KBM-7 (cell line): ENCODE measurements at regions not wholly inside any gene's neighbourhood (a gene's known extent, or its start where the extent isn't known, plus 50 kb on each side); places are given as distances from the start of the nearest gene placed in this dataset.
"Not testable (repeated sequence)": the region's sequence is repeated elsewhere in the genome, so short reads cannot be mapped to it uniquely, and the experiment has no call there.

ENCODE experiments used
- DNase-seq: peaks from one replicate; pipeline ENCODE4 v3.0.0-alpha.2; 2015
- in situ Hi-C: fragments of 300-500 bp; cut with MboI; formaldehyde crosslinking; loops from 2 replicates; pipeline ENCODE4 v1.14.3; 2020; ENCODE audit warnings: low sequenced_read_pairs, low pct_unique_long_range_greater_than_20kb, mixed read lengths

DNA sequence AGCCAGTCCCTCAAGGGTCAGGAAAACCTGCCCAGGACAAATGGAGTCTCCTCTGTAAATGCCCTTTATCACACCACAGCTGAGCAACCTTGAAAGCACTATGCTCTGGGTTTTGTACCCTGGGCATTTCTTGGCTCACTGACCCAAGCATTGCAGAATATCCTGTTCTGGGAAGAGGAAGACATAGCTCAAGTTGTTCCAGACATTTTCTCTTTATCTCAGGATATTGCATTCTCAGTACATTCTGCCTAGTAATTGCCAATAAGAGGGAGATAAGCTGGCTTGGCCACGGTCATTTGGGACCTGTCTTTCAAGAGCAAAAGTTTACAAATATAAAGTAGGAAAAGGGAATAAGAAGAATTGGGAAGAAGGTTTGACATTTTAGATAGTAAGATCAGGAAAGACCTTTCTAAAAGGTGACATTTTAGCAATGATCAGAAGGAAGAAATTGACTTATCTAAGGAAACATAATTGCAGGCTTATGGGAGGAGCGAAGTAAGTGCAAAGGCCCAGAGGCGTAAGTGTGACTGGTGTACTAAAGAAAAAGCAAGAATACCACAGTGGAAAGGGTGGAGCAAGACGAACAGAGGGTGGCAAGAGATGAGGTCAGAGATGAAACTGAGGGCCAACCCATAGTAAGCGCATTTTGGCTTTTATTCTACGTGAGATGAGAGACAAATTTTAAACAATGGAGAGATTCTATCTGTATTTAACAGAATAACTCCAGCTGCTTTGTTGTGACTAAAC lies 394.0 kb upstream of the CXADR start:
- in situ Hi-C loops = no loop called here
- no peak for DNase-seq

- in situ Hi-C loops = no loop called here
- no peak for DNase-seq
These were observed 393.2 kb upstream of the CXADR start for GRCh38 chr21:17119466-17120297.

GRCh38 chr21:17127395-17127794 lies 385.4 kb upstream of the CXADR start:
- DNase-seq, in situ Hi-C loops: not testable (repeated sequence)

DNA sequence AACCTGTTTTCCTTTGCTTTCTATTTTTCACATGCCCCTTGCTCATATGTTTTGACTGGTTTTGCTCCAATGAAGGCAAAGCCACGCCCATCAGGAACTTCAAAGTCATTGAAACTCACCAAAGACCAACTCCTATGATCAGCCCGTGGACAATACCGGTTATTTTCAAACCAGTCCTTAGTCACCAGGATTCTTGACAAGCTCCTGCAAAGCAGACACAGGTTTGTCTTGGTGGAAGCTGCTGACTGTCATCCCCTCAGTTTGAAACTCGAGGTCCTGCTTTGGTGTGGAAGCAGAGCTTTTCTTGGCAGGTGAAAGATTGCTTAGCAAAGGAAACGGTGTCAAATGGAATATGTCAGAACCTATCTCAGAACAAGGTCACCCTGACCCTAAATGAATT lies 384.7 kb upstream of the CXADR start:
- in situ Hi-C loops = no loop called here

DNA sequence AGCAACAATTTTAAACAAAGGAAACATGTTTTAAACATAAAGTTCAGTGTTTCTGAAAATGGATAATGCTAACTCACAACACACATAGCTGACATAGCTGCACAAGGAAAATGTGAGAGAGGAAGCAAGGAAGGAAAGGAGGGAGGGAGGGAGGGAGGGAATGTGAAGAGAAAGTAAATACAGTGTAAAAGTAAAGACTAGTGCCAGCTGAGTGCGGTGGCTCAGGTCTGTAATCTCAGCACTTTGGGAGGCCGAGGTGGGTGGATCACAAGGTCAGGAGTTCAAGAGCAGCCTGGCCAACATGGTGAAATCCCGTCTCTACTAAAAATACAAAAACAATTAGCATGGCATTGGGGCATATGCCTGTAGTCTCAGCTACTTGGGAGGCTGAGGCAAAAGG lies 373.7 kb upstream of the CXADR start:
- in situ Hi-C loops, DNase-seq: not testable (repeated sequence)

More for the DNA sequence above, 384.7 kb upstream of the CXADR start:
- DNase-seq = no peak

DNA sequence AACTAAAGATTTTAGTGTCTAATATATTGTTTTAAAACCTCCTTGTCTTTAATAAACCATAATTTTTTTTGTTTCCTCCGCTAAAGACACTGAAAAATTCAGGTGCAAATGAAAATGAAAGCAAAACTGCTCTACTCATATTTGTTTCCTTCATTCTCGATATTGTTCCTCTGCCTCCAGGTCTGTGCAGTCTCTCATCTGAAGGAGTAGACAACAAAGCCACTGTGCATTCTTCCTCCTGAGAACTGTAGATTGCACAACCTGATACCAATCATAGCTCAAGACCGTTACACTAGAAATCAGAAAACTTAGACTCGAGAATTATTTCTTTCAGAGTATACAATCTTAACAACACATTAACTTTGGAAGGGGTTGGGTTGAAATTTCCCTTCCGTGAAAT lies 373.1 kb upstream of the CXADR start:
- peak; percentile 21 for DNase-seq
- in situ Hi-C loops = no loop called here

GRCh38 chr21:17146426-17146825 lies 366.4 kb upstream of the CXADR start:
- in situ Hi-C loops = no loop called here
- no peak for DNase-seq

GRCh38 chr21:17159697-17160096 lies 353.1 kb upstream of the CXADR start:
- in situ Hi-C loops = no loop called here
- no peak for DNase-seq

DNA sequence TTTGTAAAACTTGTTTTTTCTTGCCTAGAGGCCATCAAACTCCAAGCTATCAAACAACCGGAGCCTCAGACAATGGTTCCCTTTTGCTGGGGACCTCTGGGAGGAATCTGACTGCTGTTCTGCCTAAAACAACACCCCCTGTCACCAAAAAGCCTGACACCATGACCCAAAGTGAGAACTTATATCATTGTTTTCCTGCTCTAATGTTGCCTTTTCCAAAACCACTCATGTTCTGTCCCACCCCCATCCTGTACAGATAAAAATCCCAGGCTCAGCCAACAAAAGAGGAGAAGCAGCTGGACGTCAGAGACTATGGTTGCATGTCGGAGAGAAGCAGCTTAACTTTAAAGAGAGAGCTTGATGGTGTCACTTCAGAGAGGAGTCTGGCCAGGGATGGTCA lies 327.2 kb upstream of the CXADR start:
- DNase-seq = no peak
- in situ Hi-C loops = no loop called here

GRCh38 chr21:17189963-17190362 lies 322.9 kb upstream of the CXADR start:
- DNase-seq = no peak
- in situ Hi-C loops = no loop called here

GRCh38 chr21:17191346-17191993 lies 321.4 kb upstream of the CXADR start:
- no peak for DNase-seq
- in situ Hi-C loops = no loop called here

- in situ Hi-C loops = no loop called here
- DNase-seq = no peak
These were observed 317.5 kb upstream of the CXADR start for GRCh38 chr21:17195351-17195750.

DNA sequence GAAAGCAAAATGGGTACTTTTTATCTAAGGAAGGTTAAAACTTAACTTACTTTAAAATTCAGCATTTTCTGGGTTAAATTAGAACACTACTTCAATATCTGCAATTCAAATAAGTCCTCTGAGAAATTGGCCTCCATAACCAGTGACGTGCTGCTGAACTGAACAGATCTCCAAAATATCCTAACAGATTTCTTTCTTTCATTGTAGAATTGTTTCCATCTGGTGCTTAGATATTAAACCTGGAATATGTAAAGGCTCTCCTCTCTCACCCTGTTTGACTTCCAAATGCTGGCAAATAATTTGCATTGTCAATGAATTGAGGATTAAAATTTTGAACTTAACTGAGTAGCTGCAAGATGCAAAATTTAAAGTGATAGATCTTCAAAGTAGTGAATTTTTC lies 316.9 kb upstream of the CXADR start:
- DNase-seq = no peak
- in situ Hi-C loops = no loop called here

DNA sequence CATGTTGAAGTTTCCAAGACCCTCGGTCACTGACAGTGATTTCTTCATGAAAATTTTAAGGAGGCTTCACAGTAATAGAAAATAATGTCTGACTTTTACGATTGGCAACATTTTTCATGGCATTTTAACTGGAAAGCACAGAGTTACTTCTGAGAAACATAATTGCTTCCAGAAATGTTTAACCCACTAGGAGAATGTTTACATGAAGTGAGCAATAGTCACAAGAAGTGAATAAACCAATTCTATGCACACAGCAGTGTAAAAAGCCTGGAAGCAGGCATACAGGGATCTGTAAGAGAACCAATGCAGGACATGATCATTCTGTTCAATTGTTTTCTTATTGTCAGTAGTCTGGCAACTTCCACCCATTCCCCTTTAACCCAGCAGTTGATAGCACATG lies 316.2 kb upstream of the CXADR start:
- in situ Hi-C loops = no loop called here
- DNase-seq = no peak

GRCh38 chr21:17197996-17198395 lies 314.8 kb upstream of the CXADR start:
- in situ Hi-C loops = no loop called here
- no peak for DNase-seq

- DNase-seq = no peak
- in situ Hi-C loops = no loop called here
These were observed 312.6 kb upstream of the CXADR start for GRCh38 chr21:17200250-17200649.

GRCh38 chr21:17201741-17202260 lies 311.0 kb upstream of the CXADR start:
- DNase-seq = no peak
- in situ Hi-C loops = no loop called here

GRCh38 chr21:17214801-17215200 lies 298.0 kb upstream of the CXADR start:
- in situ Hi-C loops = no loop called here

DNA sequence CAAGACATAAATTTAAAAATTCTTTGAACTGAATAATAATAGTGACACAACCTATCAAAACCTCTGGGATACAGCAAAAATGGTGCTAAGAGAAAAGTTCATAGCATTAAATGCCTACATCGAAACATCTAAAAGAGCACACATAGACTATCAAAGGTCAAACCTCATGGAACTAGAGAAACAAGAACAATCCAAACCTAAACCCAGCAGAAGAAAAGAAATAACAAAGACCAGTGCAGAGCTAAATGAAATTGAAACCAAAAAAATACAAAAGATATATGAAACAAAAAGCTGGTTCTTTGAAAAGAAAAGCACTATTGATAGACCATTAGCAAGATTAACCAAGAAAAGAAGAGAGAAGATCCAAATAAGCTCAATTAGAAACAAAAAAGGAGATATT lies 293.8 kb upstream of the CXADR start:
- DNase-seq, in situ Hi-C loops: not testable (repeated sequence)

More at GRCh38 chr21:17214801-17215200, 298.0 kb upstream of the CXADR start:
- no peak for DNase-seq

DNA sequence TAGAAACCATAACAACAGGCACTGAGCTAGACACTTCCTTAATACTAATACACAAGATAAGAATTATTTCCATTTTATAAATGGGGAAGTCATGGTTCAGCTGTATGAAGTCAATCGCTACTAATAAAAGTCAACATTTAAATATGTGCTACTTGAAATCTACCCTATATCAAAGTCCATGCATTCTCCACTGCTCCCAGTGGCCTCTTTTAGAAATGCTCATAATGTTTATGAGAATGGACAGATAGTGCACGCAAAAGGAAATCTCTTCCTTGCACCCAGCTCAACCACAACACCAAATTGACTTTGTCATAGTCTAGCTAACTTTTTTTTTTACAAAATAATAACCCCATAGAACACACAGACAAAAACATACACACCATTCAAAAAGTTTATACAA lies 281.7 kb upstream of the CXADR start:
- in situ Hi-C loops = no loop called here
- no peak for DNase-seq
